SU-DHL-6 (cell line): ENCODE measurements at regions not wholly inside any gene's neighbourhood (a gene's known extent, or its start where the extent isn't known, plus 50 kb on each side); places are given as distances from the start of the nearest gene placed in this dataset.

Source experiments
- H2AFZ ChIP-seq: fragments of 200-600 bp; sonication (generic); 2 replicates; pipeline ENCODE4 v1.6.1; 2014; ENCODE audit warnings: low read depth, mild to moderate bottlenecking, moderate library complexity, mixed read lengths, antibody characterized with exemption, low read length; ENCODE audit not compliant: severe bottlenecking
- H3F3A ChIP-seq: fragments of 200-600 bp; shearing (Covaris generic); 2 replicates; pipeline ENCODE4 v1.6.0; 2016; ENCODE audit warnings: antibody characterized with exemption, mild to moderate bottlenecking; ENCODE audit not compliant: insufficient read depth
- H3K27ac ChIP-seq: fragments of 200-600 bp; sonication (generic); 2 replicates; pipeline ENCODE4 v1.5.1; 2016; ENCODE audit warnings: low read depth, mild to moderate bottlenecking, low read length, moderate library complexity, mixed read lengths
- H3K27me3 ChIP-seq: fragments of 200-600 bp; sonication (generic), shearing (Covaris generic); 2 replicates; pipeline ENCODE4 v1.6.0; 2014; ENCODE audit warnings: mild to moderate bottlenecking, low read length
- H3K36me3 ChIP-seq: fragments of 200-600 bp; sonication (generic); 2 replicates; pipeline ENCODE4 v1.6.1; 2014; ENCODE audit warnings: mild to moderate bottlenecking, low read length, mixed read lengths
- H3K4me2 ChIP-seq: fragments of 300-600, 200-600 bp; shearing (Covaris generic), sonication (generic); 2 replicates; pipeline ENCODE4 v1.6.0; 2014; ENCODE audit warnings: low read length, low read depth, mild to moderate bottlenecking; ENCODE audit not compliant: poor library complexity, severe bottlenecking
- H3K4me3 ChIP-seq: fragments of 200-600 bp; sonication (generic); 2 replicates; pipeline ENCODE4 v1.5.1; 2014; ENCODE audit warnings: antibody characterized with exemption, low read length, mild to moderate bottlenecking, mixed read lengths; ENCODE audit not compliant: insufficient read depth, poor library complexity, severe bottlenecking
- H3K79me2 ChIP-seq: fragments of 200-600 bp; sonication (generic); 2 replicates; pipeline ENCODE4 v1.6.1; 2014; ENCODE audit warnings: mild to moderate bottlenecking, low read length, moderate library complexity; ENCODE audit not compliant: insufficient read depth
- H3K9ac ChIP-seq: fragments of 200-600 bp; sonication (generic); 2 replicates; pipeline ENCODE4 v1.7.0; 2014; ENCODE audit warnings: mild to moderate bottlenecking, low read length
- H3K9me2 ChIP-seq: fragments of 200-600 bp; sonication (generic); replicated peaks from 2 replicates; pipeline ENCODE4 v1.6.1; 2014; ENCODE audit warnings: low read length; ENCODE audit not compliant: insufficient read depth
- H3K9me3 ChIP-seq: fragments of 200-600 bp; sonication (generic); 2 replicates; pipeline ENCODE4 v1.6.1; 2014; ENCODE audit warnings: low read length, mixed read lengths; ENCODE audit not compliant: insufficient read depth
- H4K20me1 ChIP-seq: fragments of 200-600 bp; sonication (generic); 2 replicates; pipeline ENCODE4 v1.6.1; 2014; ENCODE audit warnings: low read depth, mild to moderate bottlenecking, antibody characterized with exemption, low read length, moderate library complexity, mixed read lengths
- CTCF ChIP-seq: fragments of 200-600 bp; sonication (generic); IDR thresholded peaks from one replicate; pipeline ENCODE4 v1.5.1; 2017; ENCODE audit warnings: antibody characterized with exemption, mild to moderate bottlenecking, low read length, moderate library complexity; ENCODE audit not compliant: insufficient read depth, poor library complexity, severe bottlenecking
- EZH2phosphoT487 ChIP-seq: fragments of 200-600 bp; sonication (generic), shearing (Covaris generic); conservative IDR thresholded peaks from 2 replicates; pipeline ENCODE4 v1.6.1; 2018; ENCODE audit warnings: mild to moderate bottlenecking, antibody characterized with exemption, low read length, moderate library complexity, mixed read lengths

DNA sequence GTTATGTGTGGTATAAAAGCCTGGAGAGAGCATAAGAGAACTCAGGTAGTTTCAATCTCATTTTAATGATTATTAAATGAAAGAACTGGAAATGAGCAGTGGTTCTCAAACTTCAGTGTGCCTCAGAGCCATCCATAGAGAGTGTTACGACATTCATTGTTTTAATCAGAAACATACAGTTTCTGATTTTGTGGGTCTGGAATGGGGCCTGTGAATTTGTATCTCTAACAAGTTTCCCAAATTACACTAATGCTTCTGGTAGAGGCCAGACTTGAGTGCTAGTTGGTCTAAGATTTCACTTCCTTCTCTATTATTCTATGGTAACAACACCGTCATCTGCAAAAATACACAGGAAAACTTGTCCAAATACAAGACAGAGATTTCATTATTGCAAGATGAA lies 292.0 kb upstream of the NECTIN3 start:
- H3K4me2 ChIP-seq, result no peak overlapping the region
- no peaks in the 10 kb centered on the region for H3K27me3 ChIP-seq
- H3K4me3 ChIP-seq, result no peak overlapping the region
- no peaks in the 10 kb centered on the region for H4K20me1 ChIP-seq
- H3K27ac ChIP-seq, result no peak overlapping the region
- no peak overlapping the region for H2AFZ ChIP-seq
- H3K9me3 ChIP-seq, result no peaks in the 10 kb centered on the region
- no peaks in the 10 kb centered on the region for H3K9me2 ChIP-seq
- TF ChIP-seq CTCF (no peak), EZH2phosphoT487 (no peak)
- H3F3A ChIP-seq, result no peaks in the 10 kb centered on the region
- no peaks in the 10 kb centered on the region for H3K79me2 ChIP-seq
- no peak overlapping the region for H3K9ac ChIP-seq
- H3K36me3 ChIP-seq, result no peaks in the 10 kb centered on the region

- Histone ChIP-seq H3K9me3 (no peaks in the 10 kb centered on the region), H3K27ac (no peak overlapping the region), H3K79me2 (no peaks in the 10 kb centered on the region), H3K9me2 (no peaks in the 10 kb centered on the region), H3K4me2 (no peak overlapping the region), H3K36me3 (no peaks in the 10 kb centered on the region), H3F3A (no peaks in the 10 kb centered on the region), H3K4me3 (no peak overlapping the region), H4K20me1 (no peaks in the 10 kb centered on the region), H3K27me3 (no peaks in the 10 kb centered on the region), H2AFZ (no peak overlapping the region), H3K9ac (no peak overlapping the region)
- TF ChIP-seq CTCF (no peak), EZH2phosphoT487 (no peak)
These were observed 288.1 kb upstream of the NECTIN3 start for GRCh38 chr3:110783541-110783940.

DNA sequence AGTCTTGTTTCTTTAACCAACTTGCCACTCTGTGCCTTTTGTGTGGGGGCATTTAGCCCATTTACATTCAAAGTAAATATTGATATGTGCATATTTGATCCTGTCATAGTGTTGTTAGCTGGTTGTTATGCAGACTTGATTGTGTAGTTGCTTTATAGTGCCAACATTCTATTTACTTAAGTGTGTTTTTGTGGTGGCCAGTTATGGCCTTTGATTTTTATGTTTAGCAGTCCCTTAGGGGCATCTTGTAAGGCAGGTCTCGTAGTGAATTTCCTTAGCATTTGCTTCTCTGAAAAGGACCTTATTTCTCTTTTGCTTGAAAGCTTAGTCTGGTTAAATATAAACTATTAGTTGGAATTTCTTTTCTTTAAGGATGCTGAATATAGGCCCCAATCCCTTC lies 282.8 kb upstream of the NECTIN3 start:
- no peak overlapping the region for H3K9ac ChIP-seq
- no peaks in the 10 kb centered on the region for H3K36me3 ChIP-seq
- no peak overlapping the region for H3K27ac ChIP-seq
- H2AFZ ChIP-seq, result no peak overlapping the region
- no peaks in the 10 kb centered on the region for H3F3A ChIP-seq
- H3K4me2 ChIP-seq, result no peak overlapping the region
- H3K9me2 ChIP-seq, result no peaks in the 10 kb centered on the region
- no peaks in the 10 kb centered on the region for H3K27me3 ChIP-seq
- no peak overlapping the region for H3K4me3 ChIP-seq
- no peaks in the 10 kb centered on the region for H3K9me3 ChIP-seq
- H4K20me1 ChIP-seq, result no peaks in the 10 kb centered on the region
- no peaks in the 10 kb centered on the region for H3K79me2 ChIP-seq
- TF ChIP-seq EZH2phosphoT487 (no peak), CTCF (no peak)

- Histone ChIP-seq H2AFZ (no peak overlapping the region), H3K79me2 (no peaks in the 10 kb centered on the region), H3F3A (no peaks in the 10 kb centered on the region), H3K36me3 (no peaks in the 10 kb centered on the region), H3K9me2 (no peaks in the 10 kb centered on the region), H3K4me2 (no peak overlapping the region), H3K9me3 (no peaks in the 10 kb centered on the region), H4K20me1 (no peaks in the 10 kb centered on the region), H3K27me3 (no peaks in the 10 kb centered on the region), H3K4me3 (no peak overlapping the region), H3K27ac (no peak overlapping the region), H3K9ac (no peak overlapping the region)
- TF ChIP-seq CTCF (no peak), EZH2phosphoT487 (no peak)
These were observed 282.3 kb upstream of the NECTIN3 start for GRCh38 chr3:110789315-110789714.
